GM12892 (cell line): ENCODE measurements at regions not wholly inside any gene's neighbourhood (a gene's known extent, or its start where the extent isn't known, plus 50 kb on each side); places are given as distances from the start of the nearest gene placed in this dataset.
"Not testable (repeated sequence)": the region's sequence is repeated elsewhere in the genome, so short reads cannot be mapped to it uniquely, and the experiment has no call there.

Experiments
- POLR2A ChIP-seq: IDR thresholded peaks from 2 replicates; pipeline ENCODE4 v1.6.1; 2011; ENCODE audit warnings: low read depth, low read length, control low read depth
- POLR2AphosphoS5 ChIP-seq: IDR thresholded peaks from 2 replicates; pipeline ENCODE4 v1.6.1; 2011; ENCODE audit warnings: low read depth, low read length, control low read depth
- TAF1 ChIP-seq: IDR thresholded peaks from 2 replicates; pipeline ENCODE4 v1.6.1; 2011; ENCODE audit warnings: low read depth, mild to moderate bottlenecking, control low read depth, low read length, borderline replicate concordance

DNA sequence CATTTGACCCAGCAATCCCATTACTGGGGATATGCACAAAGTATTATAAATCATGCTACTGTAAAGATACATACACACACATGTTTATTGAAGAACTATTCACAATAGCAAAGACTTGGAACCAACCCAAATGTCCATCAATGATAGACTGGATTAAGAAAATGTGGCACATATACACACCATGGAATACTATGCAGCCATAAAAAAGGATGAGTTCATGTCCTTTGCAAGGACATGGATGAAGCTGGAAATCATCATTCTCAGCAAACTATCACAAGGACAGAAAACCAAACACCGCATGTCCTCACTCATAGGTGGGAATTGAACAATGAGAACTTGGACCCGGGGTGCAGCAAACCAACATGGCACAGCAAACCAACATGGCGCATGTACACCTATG is 215.5 kb upstream of the DUSP10 start:
- not testable (repeated sequence) for TF ChIP-seq POLR2A, POLR2AphosphoS5, TAF1
